Endothelial cell of hepatic sinusoid (primary cell): ENCODE measurements at regions not wholly inside any gene's neighbourhood (a gene's known extent, or its start where the extent isn't known, plus 50 kb on each side); places are given as distances from the start of the nearest gene placed in this dataset.
"Not testable (repeated sequence)": the region's sequence is repeated elsewhere in the genome, so short reads cannot be mapped to it uniquely, and the experiment has no call there.

ENCODE experiments used
- in situ Hi-C: cut with HindIII; loops from 2 replicates; pipeline ENCODE4 v1.10.0; 2017; ENCODE audit warnings: low sequenced_read_pairs

DNA sequence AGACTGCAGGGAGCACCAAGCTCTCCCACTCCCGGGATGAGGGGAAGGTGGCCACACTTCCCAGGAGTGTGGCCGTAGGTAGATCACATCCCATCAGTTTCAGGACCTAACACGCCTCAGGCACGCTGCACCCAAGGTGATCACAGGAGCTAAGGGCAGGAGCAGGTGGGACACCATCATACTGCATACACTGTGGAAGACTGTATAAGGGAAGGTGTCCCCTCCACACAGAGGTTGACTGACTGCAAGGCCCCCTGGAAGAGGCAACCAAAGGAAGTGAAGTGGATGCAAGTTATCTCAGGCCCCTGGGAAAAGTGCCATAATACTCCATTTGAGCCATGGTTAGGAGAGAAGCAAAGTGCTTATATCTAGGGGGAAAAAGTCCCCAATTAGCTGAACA lies 351.9 kb upstream of the SMIM21 start:
- in situ Hi-C loops: no loop called here

GRCh38 chr18:75777630-75778029 lies 350.1 kb upstream of the SMIM21 start:
- in situ Hi-C loops: no loop called here

DNA sequence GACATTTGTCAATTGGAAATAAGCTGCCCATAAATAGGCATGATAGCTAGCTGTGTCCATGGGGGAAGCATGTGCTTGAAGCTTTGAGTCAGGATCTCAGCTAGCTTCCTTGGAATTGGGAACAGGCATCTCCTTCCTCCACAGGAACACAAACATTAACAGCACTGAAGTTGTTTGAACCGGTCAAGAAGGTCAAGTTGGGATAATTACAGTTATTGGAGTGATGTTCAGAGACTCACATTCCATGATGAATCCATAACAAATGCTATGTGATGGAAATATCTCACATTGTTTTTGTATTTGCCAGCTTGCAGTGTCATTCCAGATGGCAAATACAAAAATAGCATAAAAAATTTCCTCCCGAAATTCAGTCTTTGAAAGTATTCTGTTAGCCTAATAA lies 347.6 kb upstream of the SMIM21 start:
- in situ Hi-C loops: no loop called here

DNA sequence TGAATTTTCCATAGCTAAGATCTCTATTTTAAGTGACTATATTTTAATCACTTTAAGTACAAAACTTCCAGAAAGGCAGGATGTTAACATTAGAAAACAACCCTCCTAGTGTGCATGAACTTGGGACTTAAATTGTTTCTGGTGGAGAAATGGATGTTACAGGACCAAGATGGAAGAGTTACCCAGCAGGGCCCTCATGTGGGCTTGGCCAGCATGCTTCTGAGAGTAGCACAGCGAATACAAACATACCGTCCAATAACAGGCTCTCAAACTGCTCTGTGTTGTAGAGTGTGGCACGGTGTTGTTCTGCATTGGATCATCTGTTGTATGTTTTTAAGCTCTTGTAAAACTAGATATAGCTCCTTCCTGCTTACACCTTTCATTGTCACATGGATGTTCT lies 346.1 kb upstream of the SMIM21 start:
- in situ Hi-C loops: no loop called here

DNA sequence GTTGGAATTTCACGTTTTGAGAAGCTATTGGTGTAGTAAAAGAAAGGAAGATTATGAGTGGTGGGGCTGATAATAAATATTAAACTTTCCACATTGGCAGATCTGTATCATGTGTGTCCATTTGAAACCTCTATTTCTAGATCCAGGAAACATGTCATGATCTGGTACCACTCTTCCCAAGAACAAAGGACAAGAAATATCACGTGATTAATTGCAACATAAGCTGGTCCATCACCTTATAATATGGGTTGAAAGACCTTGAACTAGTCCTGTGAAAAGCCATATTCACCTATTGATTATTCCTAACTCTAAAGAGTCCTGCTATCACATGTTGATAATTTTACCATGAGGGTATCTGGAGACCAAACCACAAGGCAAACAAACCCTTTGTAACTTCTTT lies 335.3 kb upstream of the SMIM21 start:
- in situ Hi-C loops: no loop called here

DNA sequence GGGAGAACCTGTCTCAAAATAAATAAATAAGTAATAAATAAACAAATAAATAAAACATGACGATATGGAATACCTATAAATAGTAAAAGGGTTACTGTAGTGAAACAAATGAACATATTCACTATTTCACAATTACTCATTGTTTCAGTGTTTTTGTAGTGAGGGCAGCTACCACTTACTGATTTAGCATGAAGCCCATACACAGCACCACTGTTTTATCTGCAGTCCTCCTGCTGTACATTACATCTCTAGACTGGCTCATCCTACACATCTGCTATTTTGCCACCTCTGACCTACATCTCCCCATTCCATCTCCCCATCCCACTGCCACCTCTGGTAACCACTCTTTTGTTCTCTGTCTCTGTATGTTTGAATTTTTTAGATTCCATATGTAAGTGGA lies 332.7 kb upstream of the SMIM21 start:
- in situ Hi-C loops: no loop called here

- in situ Hi-C loops: no loop called here
These were observed 330.4 kb upstream of the SMIM21 start for GRCh38 chr18:75757951-75758350.

GRCh38 chr18:75754433-75754832 lies 326.9 kb upstream of the SMIM21 start:
- in situ Hi-C loops: no loop called here

DNA sequence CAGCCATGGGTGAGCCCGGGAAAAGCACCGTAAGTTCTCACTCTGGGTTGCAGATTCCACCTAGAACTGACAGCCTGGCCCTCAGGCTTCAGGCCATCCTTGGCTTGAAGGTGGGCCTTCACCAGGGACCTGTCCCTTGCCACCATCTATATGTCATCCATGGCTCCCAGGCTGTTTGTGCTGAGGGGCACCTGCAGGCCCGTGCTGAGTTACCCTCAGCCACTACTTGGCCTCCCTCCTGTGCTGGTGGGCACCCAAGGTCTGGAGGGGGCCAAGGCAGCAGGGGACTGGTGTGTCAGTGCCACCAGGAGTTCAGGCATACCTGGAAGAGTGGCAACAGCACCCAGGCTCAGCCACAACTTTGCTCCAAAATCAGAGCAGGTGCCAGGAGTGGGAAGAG lies 326.2 kb upstream of the SMIM21 start:
- in situ Hi-C loops: no loop called here

GRCh38 chr18:75752740-75753263 lies 325.3 kb upstream of the SMIM21 start:
- in situ Hi-C loops: no loop called here

- in situ Hi-C loops: no loop called here
These were observed 317.6 kb upstream of the SMIM21 start for GRCh38 chr18:75745147-75745546.

DNA sequence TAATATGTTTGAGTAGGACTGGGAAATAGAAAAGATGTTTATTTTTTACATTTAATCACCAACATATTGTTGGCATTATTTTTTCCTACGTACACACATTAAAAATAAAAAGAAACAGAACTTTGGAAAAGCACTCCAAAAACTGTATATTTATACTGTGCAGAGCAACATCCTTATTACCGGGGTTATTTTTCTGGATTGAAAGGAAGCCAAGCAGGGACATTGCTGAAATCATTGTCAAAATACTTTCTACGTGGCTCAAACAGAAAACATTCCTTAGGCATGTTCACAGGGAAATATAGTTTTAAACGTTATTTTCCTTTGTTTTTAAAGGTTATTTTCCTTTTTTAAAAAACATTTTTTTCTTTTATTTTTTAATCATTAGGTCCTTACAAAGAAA lies 315.0 kb upstream of the SMIM21 start:
- in situ Hi-C loops: no loop called here

GRCh38 chr18:75739682-75740081 lies 312.2 kb upstream of the SMIM21 start:
- in situ Hi-C loops: no loop called here

DNA sequence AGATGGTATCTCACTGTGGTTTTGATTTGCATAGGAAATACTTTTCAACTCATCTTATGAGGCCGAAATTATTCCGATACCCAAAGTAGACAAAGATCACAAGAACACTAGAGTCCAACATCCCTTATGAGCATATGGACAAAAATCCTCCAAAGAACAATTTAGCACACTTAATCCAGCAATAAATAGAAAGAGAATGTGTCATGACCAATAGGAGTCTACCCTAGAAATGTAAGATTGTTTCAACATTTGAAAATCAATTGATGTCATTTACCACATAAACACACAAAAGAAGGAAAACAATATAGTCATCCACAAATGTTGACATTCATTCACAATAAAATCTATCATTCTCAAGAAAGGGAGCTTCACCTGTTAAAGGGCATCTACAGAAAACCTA lies 307.8 kb upstream of the SMIM21 start:
- in situ Hi-C loops: no loop called here

DNA sequence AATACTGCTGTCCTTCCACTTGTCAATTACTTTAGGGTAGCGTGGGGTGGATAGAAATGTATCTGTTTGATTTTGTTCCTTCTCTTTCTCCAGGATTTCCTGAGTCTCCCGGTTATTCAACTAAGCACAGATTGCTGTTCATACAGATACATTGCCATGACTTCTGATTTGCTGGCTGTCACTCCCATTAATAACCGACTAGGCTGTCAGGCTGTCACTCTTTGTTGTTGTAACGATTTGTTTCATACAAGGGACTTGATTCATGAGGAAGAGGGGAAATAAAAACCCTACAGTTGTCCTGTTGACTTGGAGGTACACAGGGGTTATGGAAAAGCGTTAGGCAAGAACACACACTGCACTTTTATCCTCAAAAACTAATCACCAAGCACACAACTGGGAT lies 302.7 kb upstream of the SMIM21 start:
- in situ Hi-C loops: no loop called here

DNA sequence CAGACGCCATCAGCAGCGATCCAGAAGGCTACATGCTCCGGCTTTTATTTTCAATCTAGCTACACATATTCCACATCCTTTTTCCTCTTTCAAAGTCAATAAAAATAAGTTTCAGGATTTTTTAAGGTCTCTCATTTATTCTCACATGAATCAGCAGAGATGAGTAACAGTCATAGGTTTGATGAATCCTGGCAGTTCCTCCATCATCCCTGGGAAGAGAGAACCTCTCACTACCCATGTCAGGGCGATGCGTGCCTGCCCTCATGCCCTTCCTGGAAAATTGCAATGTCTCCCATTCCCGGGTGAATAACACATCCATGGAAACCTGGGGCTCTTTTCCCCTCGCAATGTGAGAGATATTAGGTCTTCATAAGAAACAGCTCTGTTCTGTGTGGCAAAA lies 301.1 kb upstream of the SMIM21 start:
- in situ Hi-C loops: no loop called here

DNA sequence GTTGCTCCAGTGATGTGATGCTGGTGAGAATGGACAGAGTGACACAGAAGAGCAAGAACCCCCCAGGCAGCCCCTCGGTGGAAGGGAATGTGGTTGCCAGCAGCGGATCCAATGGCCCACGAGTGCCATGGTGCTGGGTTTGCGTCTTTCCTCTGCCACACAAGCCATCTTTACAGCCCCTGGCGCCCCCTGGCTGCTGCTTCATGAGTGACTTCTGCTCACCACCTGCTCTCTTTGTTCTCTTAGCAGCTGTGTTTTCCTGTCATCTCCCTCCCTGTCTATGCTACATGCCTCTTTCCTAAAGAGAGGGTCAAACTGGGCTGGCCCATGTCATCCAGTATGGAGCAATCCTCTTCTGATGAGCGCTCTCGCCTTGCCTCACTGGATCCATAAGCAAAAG lies 300.0 kb upstream of the SMIM21 start:
- in situ Hi-C loops: no loop called here

- in situ Hi-C loops: loop anchor here (5.0 kb wide), 1 partner anchor 41 kb away; no protein-coding TSS in a partner anchor
These were observed 296.2 kb upstream of the SMIM21 start for GRCh38 chr18:75723521-75724340.

DNA sequence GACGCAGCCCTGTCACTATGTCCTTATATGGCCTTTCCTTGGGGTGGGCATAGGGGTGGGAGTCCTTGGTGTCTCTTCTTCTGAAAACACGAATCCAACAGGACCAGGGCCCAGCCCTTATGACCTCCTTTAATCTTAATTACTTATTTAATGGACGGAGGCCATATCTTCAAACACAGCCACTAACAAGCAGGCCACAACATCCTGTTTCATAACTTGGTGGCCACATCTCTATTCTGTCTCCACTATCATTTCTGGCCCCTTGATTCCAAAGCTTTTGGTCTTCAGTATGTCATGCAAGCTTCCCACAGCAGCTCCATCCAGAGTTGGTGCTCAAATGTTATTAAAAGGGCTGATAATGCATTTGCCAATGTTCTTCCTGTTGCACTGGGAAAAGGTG lies 287.3 kb upstream of the SMIM21 start:
- in situ Hi-C loops: no loop called here

- in situ Hi-C loops: not testable (repeated sequence)
These were observed 284.8 kb upstream of the SMIM21 start for GRCh38 chr18:75712124-75712867.

- in situ Hi-C loops: no loop called here
These were observed 273.1 kb upstream of the SMIM21 start for GRCh38 chr18:75700561-75700960.

GRCh38 chr18:75698861-75699260 lies 271.4 kb upstream of the SMIM21 start:
- in situ Hi-C loops: no loop called here
